GM12892 (cell line): ENCODE measurements at regions not wholly inside any gene's neighbourhood (a gene's known extent, or its start where the extent isn't known, plus 50 kb on each side); places are given as distances from the start of the nearest gene placed in this dataset.

Experiments
- DNase-seq: peaks from one replicate; pipeline ENCODE4 v3.0.0; 2011; ENCODE audit not compliant: insufficient read length
- FAIRE-seq: peaks from 2 replicates; lab custom pipeline; 2011; peaks lifted over from hg19 to GRCh38; lab: Jason Lieb, UNC
- POLR2A ChIP-seq: IDR thresholded peaks from 2 replicates; pipeline ENCODE4 v1.6.1; 2011; ENCODE audit warnings: low read depth, low read length, control low read depth
- POLR2AphosphoS5 ChIP-seq: IDR thresholded peaks from 2 replicates; pipeline ENCODE4 v1.6.1; 2011; ENCODE audit warnings: low read depth, low read length, control low read depth
- TAF1 ChIP-seq: IDR thresholded peaks from 2 replicates; pipeline ENCODE4 v1.6.1; 2011; ENCODE audit warnings: low read depth, mild to moderate bottlenecking, control low read depth, low read length, borderline replicate concordance

DNA sequence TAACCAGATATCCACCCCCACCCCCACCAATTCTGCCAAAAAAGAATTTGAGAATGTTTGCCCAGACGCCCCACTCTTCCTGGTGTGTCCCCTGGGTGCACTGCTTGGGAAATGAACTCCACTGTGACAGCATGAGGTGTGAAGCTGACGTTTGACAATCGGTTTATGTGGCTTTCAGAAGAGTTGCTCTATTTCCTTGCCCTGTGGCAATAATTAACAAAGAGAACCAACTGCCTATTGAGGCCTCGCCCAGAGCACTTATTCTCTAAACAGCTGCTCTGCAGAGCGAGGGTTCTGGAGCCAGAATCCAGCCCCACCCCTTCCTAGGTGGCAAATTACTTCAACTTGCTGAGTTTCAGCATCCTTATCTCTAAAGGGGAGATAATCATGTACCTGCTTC, 115.8 kb upstream of the SIX3 start:
- FAIRE-seq (no peak), DNase-seq (no peak)
- TF ChIP-seq POLR2A = no peak

GRCh38 chr2:44826601-44827000, 114.9 kb upstream of the SIX3 start:
- no peak for TF ChIP-seq TAF1
- no peak for TF ChIP-seq POLR2AphosphoS5
- TF ChIP-seq POLR2A = no peak
- DNase-seq (no peak), FAIRE-seq (no peak)

DNA sequence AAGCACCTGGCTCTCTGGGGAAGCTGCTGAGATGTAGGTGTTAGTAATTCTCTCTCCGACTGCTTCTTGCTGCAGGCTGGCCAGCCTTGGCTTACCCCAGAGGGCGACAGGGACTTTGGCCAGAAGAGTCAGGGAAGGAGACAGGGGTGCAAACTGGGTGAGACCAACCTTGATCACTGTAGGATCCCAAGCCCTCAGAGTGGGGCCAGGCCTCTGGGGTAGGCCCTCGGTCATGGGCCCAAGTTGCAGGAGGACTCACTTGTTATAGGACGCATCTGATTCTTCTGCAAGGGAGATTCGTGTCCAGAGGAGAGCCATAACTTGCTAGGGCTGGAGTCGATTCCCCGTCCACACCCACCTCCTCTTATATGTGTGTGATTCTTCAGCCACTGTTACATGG, 111.7 kb upstream of the SIX3 start:
- TF ChIP-seq POLR2A (no peak), TAF1 (no peak), POLR2AphosphoS5 (no peak)
- no peak for DNase-seq
- no peak for FAIRE-seq

- TF ChIP-seq POLR2A (no peak), POLR2AphosphoS5 (no peak), TAF1 (no peak)
- DNase-seq = no peak
- FAIRE-seq = peak; percentile 88
Observed at GRCh38 chr2:44833171-44834069, 108.1 kb upstream of the SIX3 start.

GRCh38 chr2:44834656-44835055, 106.8 kb upstream of the SIX3 start:
- no peak for DNase-seq
- no peak for TF ChIP-seq TAF1
- no peak for TF ChIP-seq POLR2A
- TF ChIP-seq POLR2AphosphoS5 = no peak
- FAIRE-seq = no peak

GRCh38 chr2:44836174-44836573, 105.3 kb upstream of the SIX3 start:
- DNase-seq = no peak
- TF ChIP-seq POLR2AphosphoS5 (no peak), TAF1 (no peak), POLR2A (no peak)
- peak; percentile 88 for FAIRE-seq

GRCh38 chr2:44836916-44837315, 104.6 kb upstream of the SIX3 start:
- no peak for TF ChIP-seq TAF1
- TF ChIP-seq POLR2A = no peak
- TF ChIP-seq POLR2AphosphoS5 = no peak
- DNase-seq (no peak), FAIRE-seq (no peak)

- no peak for TF ChIP-seq TAF1
- TF ChIP-seq POLR2A = no peak
- TF ChIP-seq POLR2AphosphoS5 = no peak
- no peak for DNase-seq
Observed at GRCh38 chr2:44838116-44838790, 103.2 kb upstream of the SIX3 start.

GRCh38 chr2:44839370-44839769, 102.1 kb upstream of the SIX3 start:
- DNase-seq (no peak), FAIRE-seq (no peak)
- TF ChIP-seq TAF1 (no peak), POLR2A (no peak), POLR2AphosphoS5 (no peak)

More at GRCh38 chr2:44838116-44838790, 103.2 kb upstream of the SIX3 start:
- FAIRE-seq = peak; percentile 73

GRCh38 chr2:44839771-44840502, 101.6 kb upstream of the SIX3 start:
- no peak for TF ChIP-seq TAF1
- TF ChIP-seq POLR2A = no peak
- no peak for TF ChIP-seq POLR2AphosphoS5
- FAIRE-seq (no peak), DNase-seq (no peak)

GRCh38 chr2:44840503-44840850, 101.0 kb upstream of the SIX3 start:
- DNase-seq = no peak
- TF ChIP-seq TAF1 (no peak), POLR2A (no peak), POLR2AphosphoS5 (no peak)
- FAIRE-seq = no peak
